ENCODE measurements at regions not wholly inside any gene's neighbourhood (a gene's known extent, or its start where the extent isn't known, plus 50 kb on each side); places are given as distances from the start of the nearest gene placed in this dataset.

DNA sequence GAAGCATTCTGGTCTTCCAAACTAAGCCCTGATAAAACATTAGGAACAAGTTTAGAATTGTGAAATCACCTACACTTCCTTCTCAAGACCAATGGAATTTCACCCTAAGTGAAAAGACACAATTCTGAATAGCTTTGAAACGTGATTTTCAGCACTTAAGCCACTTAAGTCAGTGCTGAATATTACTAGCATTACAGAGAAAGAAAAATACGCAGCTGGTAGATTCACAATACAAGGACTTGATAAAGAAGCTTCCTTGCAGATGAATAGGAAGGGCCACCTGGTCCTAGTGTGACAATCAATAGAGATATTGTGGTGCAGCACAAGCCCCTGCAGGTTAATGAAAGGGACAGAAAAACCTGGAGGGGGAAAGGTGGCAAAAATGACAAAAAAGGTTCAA lies 353.1 kb upstream of the ALCAM start:
- TF ChIP-seq, protein P1, sequence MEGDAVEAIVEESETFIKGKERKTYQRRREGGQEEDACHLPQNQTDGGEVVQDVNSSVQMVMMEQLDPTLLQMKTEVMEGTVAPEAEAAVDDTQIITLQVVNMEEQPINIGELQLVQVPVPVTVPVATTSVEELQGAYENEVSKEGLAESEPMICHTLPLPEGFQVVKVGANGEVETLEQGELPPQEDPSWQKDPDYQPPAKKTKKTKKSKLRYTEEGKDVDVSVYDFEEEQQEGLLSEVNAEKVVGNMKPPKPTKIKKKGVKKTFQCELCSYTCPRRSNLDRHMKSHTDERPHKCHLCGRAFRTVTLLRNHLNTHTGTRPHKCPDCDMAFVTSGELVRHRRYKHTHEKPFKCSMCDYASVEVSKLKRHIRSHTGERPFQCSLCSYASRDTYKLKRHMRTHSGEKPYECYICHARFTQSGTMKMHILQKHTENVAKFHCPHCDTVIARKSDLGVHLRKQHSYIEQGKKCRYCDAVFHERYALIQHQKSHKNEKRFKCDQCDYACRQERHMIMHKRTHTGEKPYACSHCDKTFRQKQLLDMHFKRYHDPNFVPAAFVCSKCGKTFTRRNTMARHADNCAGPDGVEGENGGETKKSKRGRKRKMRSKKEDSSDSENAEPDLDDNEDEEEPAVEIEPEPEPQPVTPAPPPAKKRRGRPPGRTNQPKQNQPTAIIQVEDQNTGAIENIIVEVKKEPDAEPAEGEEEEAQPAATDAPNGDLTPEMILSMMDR (conservative IDR thresholded peaks at IDR 0.05; ENCODE audit: low read depth, low read length), result no peak
- no peak for DNase-seq (ENCODE audit: low read depth)
- H3K4me3 ChIP-seq (ENCODE audit: low read depth, low read length), result no peak overlapping the region

DNA sequence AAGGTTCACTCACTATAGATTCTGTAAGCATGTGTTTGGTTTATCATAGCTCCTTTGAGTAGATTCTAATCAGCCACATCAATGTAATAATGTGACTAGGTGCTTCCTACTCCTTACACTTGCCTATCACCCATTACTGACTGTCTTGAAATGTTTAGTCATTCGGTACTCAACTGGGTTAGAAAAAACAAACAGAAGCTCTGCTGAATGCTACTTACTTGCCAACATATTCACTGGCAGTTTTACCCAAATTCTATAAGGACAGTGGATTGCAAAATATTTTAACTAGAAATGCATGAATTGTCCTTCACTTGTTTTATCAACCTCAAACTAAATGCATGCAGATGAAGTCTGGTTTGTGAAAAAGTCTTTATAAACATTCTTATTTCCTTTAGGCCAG lies 352.1 kb upstream of the ALCAM start:
- TF ChIP-seq, protein P1 (conservative IDR thresholded peaks at IDR 0.05; ENCODE audit: low read depth, low read length), result no peak
- DNase-seq (ENCODE audit: low read depth), result peak; percentile 23
- no peak overlapping the region for H3K4me3 ChIP-seq (ENCODE audit: low read depth, low read length)

DNA sequence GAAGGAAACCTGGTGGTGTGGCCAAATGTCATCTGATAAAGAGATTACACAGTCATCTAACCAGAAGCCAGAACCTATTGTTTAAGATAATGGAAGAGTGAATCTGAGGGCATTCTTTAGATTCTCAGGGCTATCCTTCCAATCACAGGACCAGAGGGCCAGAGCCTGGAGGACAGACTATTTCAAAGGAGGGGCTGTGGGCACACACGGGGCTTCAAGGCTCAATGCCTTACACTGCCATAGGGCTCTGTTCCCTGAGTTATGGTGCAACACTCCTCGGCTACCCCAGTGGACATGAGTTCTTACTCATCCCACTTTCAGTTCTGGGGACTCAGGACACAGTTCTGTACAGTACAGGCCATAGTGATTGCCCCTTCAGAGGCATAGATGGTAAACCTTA lies 343.9 kb upstream of the ALCAM start:
- no peak overlapping the region for H3K4me3 ChIP-seq (ENCODE audit: low read depth, low read length)
- TF ChIP-seq, protein P1 (conservative IDR thresholded peaks at IDR 0.05; ENCODE audit: low read depth, low read length), result no peak
- DNase-seq (ENCODE audit: low read depth), result no peak

DNA sequence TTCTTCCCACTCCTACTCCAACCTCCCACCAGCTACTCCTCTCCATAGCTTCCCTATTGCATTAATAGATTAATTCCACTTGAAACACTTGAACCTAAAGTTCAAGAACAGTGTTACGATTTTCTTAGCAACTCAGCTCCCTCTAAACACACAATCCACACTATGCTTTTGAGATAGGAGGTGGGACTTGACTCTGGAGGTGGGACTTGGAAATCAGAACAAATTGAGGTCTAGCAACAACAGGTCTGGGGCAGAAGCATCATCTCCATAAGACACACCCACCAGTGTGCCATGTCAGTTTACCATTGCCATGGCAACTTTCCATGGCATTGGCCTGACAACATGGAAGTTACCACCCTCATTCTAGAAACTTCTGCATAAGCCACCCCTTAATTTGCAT lies 336.5 kb upstream of the ALCAM start:
- no peak for DNase-seq (ENCODE audit: low read depth)

DNA sequence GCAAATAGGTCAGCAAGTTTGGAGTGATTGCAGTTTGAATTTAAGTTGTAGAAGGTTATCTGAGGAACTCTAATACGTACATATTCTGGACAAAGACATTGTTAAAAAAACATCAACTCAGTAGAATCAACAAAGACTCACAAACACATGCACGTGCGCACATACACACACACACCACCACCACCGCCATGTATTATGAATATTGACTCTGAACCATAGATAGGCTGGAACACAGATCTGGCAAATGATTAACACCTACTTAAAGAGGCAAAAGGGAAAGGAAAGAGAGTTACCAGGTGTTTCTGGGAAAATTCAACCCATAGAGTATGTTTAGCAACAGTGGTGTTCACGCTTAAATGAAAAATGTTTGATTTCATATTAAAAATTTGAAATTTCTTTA lies 334.2 kb upstream of the ALCAM start:
- TF ChIP-seq, protein P1 (conservative IDR thresholded peaks at IDR 0.05; ENCODE audit: low read depth, low read length), result no peak
- no peak overlapping the region for H3K4me3 ChIP-seq (ENCODE audit: low read depth, low read length)
- no peak for DNase-seq (ENCODE audit: low read depth)

More for the DNA sequence above, 336.5 kb upstream of the ALCAM start:
- TF ChIP-seq, protein P1 (conservative IDR thresholded peaks at IDR 0.05; ENCODE audit: low read depth, low read length), result no peak
- H3K4me3 ChIP-seq (ENCODE audit: low read depth, low read length), result no peak overlapping the region

DNA sequence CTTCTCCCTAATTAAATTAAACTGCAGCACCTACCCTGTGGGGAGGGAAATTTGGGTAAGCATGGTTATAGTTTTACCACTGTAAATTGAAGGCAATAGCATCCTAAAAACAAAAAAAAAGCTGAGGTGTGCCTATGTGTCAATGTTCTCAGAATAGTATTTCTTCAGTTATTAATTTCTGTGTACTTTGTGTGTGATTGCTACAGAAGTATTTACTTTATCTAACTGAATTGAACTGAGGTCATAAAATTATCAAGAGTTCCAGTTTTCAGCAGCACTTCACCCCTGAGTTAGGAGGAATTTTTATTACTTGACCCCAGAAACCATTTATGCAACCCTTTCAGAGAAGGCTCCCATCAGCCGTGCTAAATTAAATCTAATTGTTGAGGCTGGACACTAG lies 333.6 kb upstream of the ALCAM start:
- no peak overlapping the region for H3K4me3 ChIP-seq (ENCODE audit: low read depth, low read length)
- TF ChIP-seq, protein P1 (conservative IDR thresholded peaks at IDR 0.05; ENCODE audit: low read depth, low read length), result no peak
- DNase-seq (ENCODE audit: low read depth), result no peak

DNA sequence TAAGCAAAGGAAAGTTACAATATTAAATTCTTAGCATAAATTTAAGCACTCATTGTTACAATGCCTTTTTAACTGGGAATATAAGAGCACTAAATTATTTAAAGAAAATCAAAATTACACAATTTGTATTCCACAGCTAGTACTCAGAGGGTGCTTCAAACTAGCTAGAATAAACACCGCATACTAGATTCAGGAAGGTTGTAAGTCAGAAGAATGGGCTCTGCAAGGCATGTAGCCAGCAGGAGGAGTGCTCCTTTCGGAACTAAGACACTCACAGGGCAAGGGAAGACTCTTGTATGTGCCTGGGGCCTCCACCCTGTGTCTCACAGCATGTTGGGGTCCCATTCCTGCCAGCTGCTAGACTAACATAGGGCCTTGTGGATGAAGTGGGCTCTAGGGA lies 327.7 kb upstream of the ALCAM start:
- no peak for DNase-seq (ENCODE audit: low read depth)
- H3K4me3 ChIP-seq (ENCODE audit: low read depth, low read length), result no peak overlapping the region
- TF ChIP-seq, protein P1 (conservative IDR thresholded peaks at IDR 0.05; ENCODE audit: low read depth, low read length), result no peak
